Uterus (tissue), 3 donors: ENCODE measurements at regions not wholly inside any gene's neighbourhood (a gene's known extent, or its start where the extent isn't known, plus 50 kb on each side); places are given as distances from the start of the nearest gene placed in this dataset.

Experiments
- DNase-seq, 2 donors: peaks; one replicate each; pipeline ENCODE4 v3.0.0-alpha.2; 2019 to 2020
- H3K27ac ChIP-seq, 2 donors: fragments of 200-600 bp; sonication (generic); 1 replicate in 1 of 2; 2 replicates in 1 of 2; pipeline ENCODE4 v1.5.1; 2016 to 2018
- H3K27me3 ChIP-seq, 2 donors: fragments of 200-600 bp; sonication (generic); one replicate each; pipeline ENCODE4 v1.5.1; 2018 to 2019; ENCODE audit warnings: control low read depth in 1 of 2
- H3K36me3 ChIP-seq, 2 donors: fragments of 200-600 bp; sonication (generic); one replicate each; pipeline ENCODE4 v1.5.1; 2019; ENCODE audit warnings: control low read depth in 1 of 2
- H3K4me1 ChIP-seq, 2 donors: fragments of 200-600 bp; sonication (generic); one replicate each; pipeline ENCODE4 v1.5.1; 2018 to 2019; ENCODE audit warnings: control low read depth in 1 of 2
- H3K4me3 ChIP-seq, 2 donors: fragments of 200-600 bp; sonication (generic); 1 replicate in 1 of 2; 2 replicates in 1 of 2; pipeline ENCODE4 v1.5.1; 2018 to 2019; ENCODE audit warnings: mild to moderate bottlenecking in 1 of 2
- H3K9me3 ChIP-seq, 2 donors: fragments of 200-600 bp; sonication (generic); one replicate each; pipeline ENCODE4 v1.5.1; 2019; ENCODE audit warnings: control low read depth in 1 of 2
- POLR2A ChIP-seq, 2 donors: fragments of 450-650 bp; IDR thresholded peaks; one replicate each; pipeline ENCODE4 v1.6.1; 2016; ENCODE audit warnings: antibody characterized with exemption in 2 of 2, mild to moderate bottlenecking in 1 of 2, moderate library complexity in 1 of 2
- intact Hi-C: fragments of 100-400 bp; cut with DNase I; formaldehyde crosslinking; loops from one replicate; pipeline ENCODE4 v1.15.1; 2023; ENCODE audit warnings: low total_unique reads
- TF ChIP-seq, protein P1 (sequence below), 4 experiments: fragments of 200-600 bp in 2 of 4; fragments of 450-650 bp in 2 of 4; sonication (generic) in 2 of 4; IDR thresholded peaks; one replicate each; pipeline ENCODE4 v1.5.1; 2016 to 2019; ENCODE audit warnings: antibody characterized with exemption in 4 of 4, mild to moderate bottlenecking in 2 of 4, moderate library complexity in 1 of 4
- donor health status: DM: yes; HTN: yes; CAD: no.

DNA sequence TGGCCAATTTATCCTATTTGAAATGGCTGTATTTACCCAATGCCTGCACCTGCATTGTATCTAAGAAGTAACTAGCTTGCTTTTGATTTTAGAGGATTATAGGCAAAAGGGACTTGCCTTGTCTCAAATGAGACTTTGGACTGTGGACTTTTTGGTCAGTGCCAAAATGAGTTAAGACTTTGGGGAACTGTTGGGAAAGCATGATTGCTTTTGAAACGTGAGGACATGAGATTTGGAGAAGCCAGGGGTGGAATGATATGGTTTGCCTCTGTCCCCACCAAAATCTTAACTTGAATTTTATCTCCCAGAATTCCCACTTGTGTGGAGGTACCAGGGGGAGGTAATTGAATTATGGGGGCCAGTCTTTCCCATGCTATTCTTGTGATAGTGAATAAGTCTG, 1505.4 kb downstream of the SI start:
- Histone ChIP-seq H3K27ac (no peak overlapping the region), H3K9me3 (no peaks in the 10 kb centered on the region), H3K4me3 (no peak overlapping the region), H3K4me1 (no peaks in the 10 kb centered on the region), H3K36me3 (no peaks in the 10 kb centered on the region), H3K27me3 (no peaks in the 10 kb centered on the region)
- intact Hi-C loops, result no loop called here
- no peak for DNase-seq
- no peak for TF ChIP-seq POLR2A (IDR thresholded peaks at IDR 0.05)
- TF ChIP-seq, protein P1, sequence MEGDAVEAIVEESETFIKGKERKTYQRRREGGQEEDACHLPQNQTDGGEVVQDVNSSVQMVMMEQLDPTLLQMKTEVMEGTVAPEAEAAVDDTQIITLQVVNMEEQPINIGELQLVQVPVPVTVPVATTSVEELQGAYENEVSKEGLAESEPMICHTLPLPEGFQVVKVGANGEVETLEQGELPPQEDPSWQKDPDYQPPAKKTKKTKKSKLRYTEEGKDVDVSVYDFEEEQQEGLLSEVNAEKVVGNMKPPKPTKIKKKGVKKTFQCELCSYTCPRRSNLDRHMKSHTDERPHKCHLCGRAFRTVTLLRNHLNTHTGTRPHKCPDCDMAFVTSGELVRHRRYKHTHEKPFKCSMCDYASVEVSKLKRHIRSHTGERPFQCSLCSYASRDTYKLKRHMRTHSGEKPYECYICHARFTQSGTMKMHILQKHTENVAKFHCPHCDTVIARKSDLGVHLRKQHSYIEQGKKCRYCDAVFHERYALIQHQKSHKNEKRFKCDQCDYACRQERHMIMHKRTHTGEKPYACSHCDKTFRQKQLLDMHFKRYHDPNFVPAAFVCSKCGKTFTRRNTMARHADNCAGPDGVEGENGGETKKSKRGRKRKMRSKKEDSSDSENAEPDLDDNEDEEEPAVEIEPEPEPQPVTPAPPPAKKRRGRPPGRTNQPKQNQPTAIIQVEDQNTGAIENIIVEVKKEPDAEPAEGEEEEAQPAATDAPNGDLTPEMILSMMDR (IDR thresholded peaks at IDR 0.05), result no peak

DNA sequence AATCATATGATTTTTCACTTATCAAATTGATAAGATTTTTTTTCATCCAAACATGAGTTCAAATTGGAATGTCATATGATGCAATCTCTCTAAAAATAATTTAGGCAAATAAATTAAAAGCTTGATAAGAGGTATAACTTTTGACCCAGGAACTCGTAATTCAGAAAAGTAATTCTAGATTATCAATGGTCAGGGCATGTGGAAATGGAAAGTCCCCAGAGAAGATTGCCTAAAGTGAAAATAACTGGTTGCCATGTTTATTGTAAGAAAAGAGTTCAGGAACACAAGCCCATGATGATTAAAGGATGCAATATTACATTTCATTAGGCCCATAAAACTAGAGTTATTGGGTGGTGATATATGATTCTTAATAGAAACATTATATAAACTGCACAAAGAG, 1514.8 kb downstream of the SI start:
- Histone ChIP-seq H3K27ac (no peak overlapping the region), H3K4me1 (no peaks in the 10 kb centered on the region), H3K36me3 (no peaks in the 10 kb centered on the region), H3K4me3 (no peak overlapping the region), H3K9me3 (no peaks in the 10 kb centered on the region), H3K27me3 (no peaks in the 10 kb centered on the region)
- intact Hi-C loops, result no loop called here
- DNase-seq, result no peak
- TF ChIP-seq, protein P1 (IDR thresholded peaks at IDR 0.05), result no peak

DNA sequence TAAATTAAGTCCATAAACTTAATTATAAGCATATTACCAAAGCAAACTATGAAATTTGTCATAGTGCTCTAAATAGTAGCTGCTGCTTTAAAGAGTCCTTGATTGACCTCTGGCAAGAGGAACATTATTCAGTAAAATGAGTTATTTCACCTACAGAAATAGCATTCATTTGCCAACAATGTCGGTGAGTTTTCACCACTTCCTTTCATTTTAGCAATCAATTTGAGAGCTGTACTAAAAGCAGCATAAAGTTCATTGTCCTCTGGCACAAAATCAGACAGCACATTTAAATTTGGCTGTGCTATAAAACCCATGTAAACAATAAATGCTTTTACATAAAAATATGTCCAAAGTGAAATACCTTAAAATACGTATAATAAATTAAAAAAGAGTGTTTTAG, 1515.7 kb downstream of the SI start:
- DNase-seq, result no peak

DNA sequence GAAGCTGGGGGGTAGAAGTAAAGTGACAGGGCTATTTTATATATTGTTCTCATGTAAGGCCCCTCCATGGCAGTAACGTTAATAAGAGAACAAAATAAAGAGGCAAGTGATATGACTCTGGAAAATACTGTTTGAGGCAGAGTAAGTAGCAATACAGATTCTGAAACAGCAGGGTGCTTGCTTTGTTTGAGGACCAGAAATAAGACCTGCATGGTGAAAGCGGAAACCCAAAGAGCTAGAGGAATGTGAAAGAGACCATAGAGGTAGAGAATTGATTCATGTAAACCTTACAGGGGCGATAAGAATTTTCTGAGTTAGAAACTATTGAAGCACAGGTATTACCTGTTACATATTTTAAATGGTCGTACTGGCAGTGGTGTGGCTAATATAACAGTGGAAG, 1517.1 kb downstream of the SI start:
- DNase-seq, result no peak
- no peaks in the 10 kb centered on the region for H3K27me3 ChIP-seq
- H3K27ac ChIP-seq, result no peak overlapping the region
- intact Hi-C loops, result no loop called here
- H3K4me1 ChIP-seq, result no peaks in the 10 kb centered on the region
- no peaks in the 10 kb centered on the region for H3K36me3 ChIP-seq
- TF ChIP-seq POLR2A (IDR thresholded peaks at IDR 0.05), result no peak
- TF ChIP-seq, protein P1 (IDR thresholded peaks at IDR 0.05), result no peak
- H3K4me3 ChIP-seq, result no peak overlapping the region
- no peaks in the 10 kb centered on the region for H3K9me3 ChIP-seq

More for the DNA sequence above, 1515.7 kb downstream of the SI start:
- H3K27ac ChIP-seq, result no peak overlapping the region
- H3K9me3 ChIP-seq, result no peaks in the 10 kb centered on the region
- intact Hi-C loops, result no loop called here
- H3K4me1 ChIP-seq, result no peaks in the 10 kb centered on the region
- H3K27me3 ChIP-seq, result no peaks in the 10 kb centered on the region
- no peaks in the 10 kb centered on the region for H3K36me3 ChIP-seq
- no peak overlapping the region for H3K4me3 ChIP-seq
- no peak for TF ChIP-seq POLR2A (IDR thresholded peaks at IDR 0.05)
- TF ChIP-seq, protein P1 (IDR thresholded peaks at IDR 0.05), result no peak

DNA sequence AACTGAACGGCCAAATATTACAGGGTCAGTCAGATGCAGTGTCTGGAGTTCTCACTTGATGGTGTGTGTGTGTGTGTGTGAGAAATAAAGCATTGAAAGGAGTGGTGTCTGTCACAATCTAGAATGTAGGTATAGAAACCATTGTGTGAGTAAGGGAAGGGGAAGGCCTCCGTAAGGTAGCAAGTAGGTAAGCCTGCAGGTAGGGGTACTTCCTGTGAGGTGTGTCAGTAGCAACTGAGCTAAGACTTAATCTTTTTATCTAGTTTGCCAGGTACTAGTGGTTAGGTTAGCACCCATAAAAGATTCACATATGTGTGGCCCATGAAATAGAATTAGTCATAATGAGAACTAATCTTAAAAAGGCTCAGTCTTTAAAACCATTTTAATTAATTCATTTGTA, 1517.8 kb downstream of the SI start:
- H3K36me3 ChIP-seq, result no peaks in the 10 kb centered on the region
- no peak for DNase-seq
- no peaks in the 10 kb centered on the region for H3K27me3 ChIP-seq
- no peaks in the 10 kb centered on the region for H3K9me3 ChIP-seq
- intact Hi-C loops, result no loop called here
- no peak overlapping the region for H3K27ac ChIP-seq
- no peaks in the 10 kb centered on the region for H3K4me1 ChIP-seq
- no peak for TF ChIP-seq POLR2A (IDR thresholded peaks at IDR 0.05)
- TF ChIP-seq, protein P1 (IDR thresholded peaks at IDR 0.05), result no peak
- H3K4me3 ChIP-seq, result no peak overlapping the region
